ENCODE measurements at regions not wholly inside any gene's neighbourhood (a gene's known extent, or its start where the extent isn't known, plus 50 kb on each side); places are given as distances from the start of the nearest gene placed in this dataset.
"Not testable (repeated sequence)": the region's sequence is repeated elsewhere in the genome, so short reads cannot be mapped to it uniquely, and the experiment has no call there.

DNA sequence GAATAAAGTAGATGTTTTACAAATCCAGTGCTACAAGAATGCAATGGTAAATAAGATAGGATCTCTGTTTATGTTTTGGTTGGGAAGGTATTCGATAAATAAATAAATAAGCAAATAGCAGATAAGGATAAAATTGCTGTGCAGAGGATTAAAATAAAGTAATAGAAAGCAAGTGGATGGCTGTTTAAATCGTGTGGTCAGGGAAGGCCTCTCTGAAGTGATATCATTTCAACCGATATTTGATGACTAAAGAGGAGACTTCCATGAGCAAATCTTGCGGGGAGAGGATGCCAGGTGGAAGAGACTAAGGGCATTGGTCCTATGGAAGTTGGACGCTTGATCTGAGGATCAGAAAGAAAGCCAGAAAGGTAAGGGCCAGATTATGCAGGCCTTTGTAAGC is 92.0 kb upstream of the CCN2 start:
- Histone ChIP-seq H3K9me3 (ENCODE audit: low read depth, low read length) (no peaks in the 10 kb centered on the region), H3K36me3 (ENCODE audit: insufficient read depth, low read length) (no peaks in the 10 kb centered on the region), H3K4me3 (no peak overlapping the region), H3K27ac (no peak overlapping the region; the same call in 1 of the 2 replicates), H3K9ac (ENCODE audit: insufficient read length) (no peak overlapping the region)
- no peak for TF ChIP-seq POLR2AphosphoS5 (IDR thresholded peaks at IDR 0.05; ENCODE audit: borderline replicate concordance, low read depth, low read length)
- TF ChIP-seq FOXP2 (optimal IDR thresholded peaks at IDR 0.05; ENCODE audit: control extremely low read depth, extremely low read length, insufficient read depth): no peak
- DNase-seq (ENCODE audit: low read depth, low spot score): no peak

DNA sequence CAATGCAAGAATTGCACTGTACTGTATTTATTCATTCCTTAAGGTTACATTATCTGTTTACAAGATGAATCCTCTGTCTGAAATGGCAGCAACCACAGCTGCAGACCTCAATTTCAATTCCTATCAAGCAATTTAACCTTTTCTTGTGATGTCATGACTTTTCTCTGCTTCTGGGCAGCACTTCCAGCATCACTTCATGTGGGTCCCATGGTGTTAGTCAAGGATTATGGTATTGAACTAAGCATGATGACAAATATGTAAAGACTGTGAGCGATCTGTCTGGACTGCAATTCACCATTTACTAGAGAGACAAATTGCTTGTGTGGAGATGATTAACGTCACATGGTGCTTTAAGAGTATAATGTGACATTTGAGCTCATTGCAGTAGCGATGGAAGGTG is 90.5 kb upstream of the CCN2 start:
- Histone ChIP-seq H3K27ac (no peak overlapping the region), H3K4me3 (no peak overlapping the region), H3K9me3 (ENCODE audit: low read depth, low read length) (no peaks in the 10 kb centered on the region), H3K9ac (ENCODE audit: insufficient read length) (no peak overlapping the region), H3K36me3 (ENCODE audit: insufficient read depth, low read length) (no peaks in the 10 kb centered on the region)
- DNase-seq (ENCODE audit: low read depth, low spot score): no peak
- no peak for TF ChIP-seq POLR2AphosphoS5 (IDR thresholded peaks at IDR 0.05; ENCODE audit: borderline replicate concordance, low read depth, low read length)
- no peak for TF ChIP-seq EZH2 (IDR thresholded peaks at IDR 0.05)
- TF ChIP-seq FOXP2 (optimal IDR thresholded peaks at IDR 0.05; ENCODE audit: control extremely low read depth, extremely low read length, insufficient read depth): no peak

GRCh38 chr6:132028029-132028428 is 76.9 kb upstream of the CCN2 start:
- no peak overlapping the region for H3K27ac ChIP-seq
- no peak overlapping the region for H3K4me3 ChIP-seq
- DNase-seq (ENCODE audit: low read depth, low spot score): no peak
- H3K36me3 ChIP-seq (ENCODE audit: insufficient read depth, low read length): no peaks in the 10 kb centered on the region
- no peak overlapping the region for H3K9ac ChIP-seq (ENCODE audit: insufficient read length)
- H3K9me3 ChIP-seq (ENCODE audit: low read depth, low read length): no peaks in the 10 kb centered on the region
- TF ChIP-seq EZH2 (IDR thresholded peaks at IDR 0.05) (no peak), POLR2AphosphoS5 (IDR thresholded peaks at IDR 0.05; ENCODE audit: borderline replicate concordance, low read depth, low read length) (no peak), FOXP2 (optimal IDR thresholded peaks at IDR 0.05; ENCODE audit: control extremely low read depth, extremely low read length, insufficient read depth) (no peak)

- no peaks in the 10 kb centered on the region for H3K9me3 ChIP-seq (ENCODE audit: low read depth, low read length)
- H3K4me3 ChIP-seq: no peak overlapping the region
- no peak for DNase-seq (ENCODE audit: low read depth, low spot score)
- TF ChIP-seq EZH2 (IDR thresholded peaks at IDR 0.05) (no peak), FOXP2 (optimal IDR thresholded peaks at IDR 0.05; ENCODE audit: control extremely low read depth, extremely low read length, insufficient read depth) (no peak), POLR2AphosphoS5 (IDR thresholded peaks at IDR 0.05; ENCODE audit: borderline replicate concordance, low read depth, low read length) (no peak)
- H3K36me3 ChIP-seq (ENCODE audit: insufficient read depth, low read length): no peaks in the 10 kb centered on the region
- H3K27ac ChIP-seq: no peak overlapping the region
- no peak overlapping the region for H3K9ac ChIP-seq (ENCODE audit: insufficient read length)
These were observed 74.3 kb upstream of the CCN2 start for GRCh38 chr6:132025468-132025867.

- H3K36me3 ChIP-seq (ENCODE audit: insufficient read depth, low read length): no peaks in the 10 kb centered on the region
- DNase-seq (ENCODE audit: low read depth, low spot score): no peak
- TF ChIP-seq POLR2AphosphoS5 (IDR thresholded peaks at IDR 0.05; ENCODE audit: borderline replicate concordance, low read depth, low read length) (no peak), FOXP2 (optimal IDR thresholded peaks at IDR 0.05; ENCODE audit: control extremely low read depth, extremely low read length, insufficient read depth) (no peak), EZH2 (IDR thresholded peaks at IDR 0.05) (no peak)
- no peaks in the 10 kb centered on the region for H3K9me3 ChIP-seq (ENCODE audit: low read depth, low read length)
- H3K27ac ChIP-seq: no peak overlapping the region
- H3K9ac ChIP-seq (ENCODE audit: insufficient read length): no peak overlapping the region
- no peak overlapping the region for H3K4me3 ChIP-seq
These were observed 72.3 kb upstream of the CCN2 start for GRCh38 chr6:132023490-132023889.

DNA sequence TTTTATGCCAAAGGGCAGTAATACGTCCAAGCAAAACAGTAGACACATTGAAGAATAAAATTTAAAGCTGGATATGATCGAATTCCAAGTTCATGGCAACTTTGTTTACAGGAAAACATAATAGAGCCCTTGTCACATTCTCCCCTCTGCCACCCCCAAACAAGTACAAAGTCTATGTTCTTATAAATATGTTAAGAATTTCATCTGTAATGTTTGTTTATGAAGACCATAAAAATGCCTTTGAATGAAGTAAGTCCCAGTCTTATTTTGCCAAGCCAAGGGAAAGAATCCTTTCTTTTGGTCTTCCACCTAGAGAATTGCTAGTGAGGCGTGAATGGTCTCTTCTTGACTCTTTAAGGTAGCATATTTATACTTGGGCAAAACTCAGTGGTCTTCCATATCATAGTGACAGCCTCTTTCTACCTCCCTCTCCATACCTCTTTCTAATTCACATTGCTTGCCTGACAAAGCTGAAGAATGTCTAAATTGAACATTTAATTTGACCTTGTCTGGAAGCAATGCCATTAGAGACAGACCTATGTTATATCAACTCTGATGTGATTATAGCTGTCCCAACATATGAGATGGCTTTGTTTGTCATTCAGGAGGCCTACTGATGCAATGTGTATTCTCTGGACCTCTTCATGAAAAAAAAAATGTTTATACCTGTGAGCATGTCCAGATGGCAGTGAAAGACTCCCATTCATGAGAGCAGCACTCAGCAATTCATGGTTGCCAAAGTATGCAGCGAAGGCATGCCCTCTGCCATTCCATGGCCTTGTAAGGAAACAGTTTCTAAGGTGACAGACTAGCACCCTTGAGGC is 70.6 kb upstream of the CCN2 start:
- no peak for DNase-seq (ENCODE audit: low read depth, low spot score)
- H3K27ac ChIP-seq: no peak overlapping the region

DNA sequence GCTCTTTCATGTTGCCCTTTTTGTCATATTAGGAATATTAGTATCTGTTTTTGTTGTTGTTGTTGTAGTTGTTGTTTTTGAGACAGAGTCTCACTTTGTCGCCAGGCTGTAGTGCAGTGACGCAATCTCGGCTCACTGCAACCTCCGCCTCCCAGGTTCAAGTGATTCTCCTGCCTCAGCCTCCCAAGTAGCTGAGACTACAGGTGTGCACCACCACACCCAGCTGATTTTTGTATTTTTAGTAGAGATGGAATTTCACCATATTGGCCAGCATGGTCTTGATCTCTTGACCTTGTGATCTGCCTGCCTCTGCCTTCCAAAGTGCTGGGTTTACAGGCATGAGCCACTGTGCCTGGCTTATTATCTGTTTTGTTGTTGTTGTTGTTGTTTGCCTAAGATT is 69.7 kb upstream of the CCN2 start:
- DNase-seq (ENCODE audit: low read depth, low spot score); H3K27ac ChIP-seq; H3K4me3 ChIP-seq; H3K9me3 ChIP-seq (ENCODE audit: low read depth, low read length); H3K9ac ChIP-seq (ENCODE audit: insufficient read length); H3K36me3 ChIP-seq (ENCODE audit: insufficient read depth, low read length): not testable (repeated sequence)

More for the DNA sequence above, 70.6 kb upstream of the CCN2 start:
- no peaks in the 10 kb centered on the region for H3K9me3 ChIP-seq (ENCODE audit: low read depth, low read length)
- no peaks in the 10 kb centered on the region for H3K36me3 ChIP-seq (ENCODE audit: insufficient read depth, low read length)
- TF ChIP-seq EZH2 (IDR thresholded peaks at IDR 0.05) (no peak), POLR2AphosphoS5 (IDR thresholded peaks at IDR 0.05; ENCODE audit: borderline replicate concordance, low read depth, low read length) (no peak), FOXP2 (optimal IDR thresholded peaks at IDR 0.05; ENCODE audit: control extremely low read depth, extremely low read length, insufficient read depth) (no peak)
- H3K9ac ChIP-seq (ENCODE audit: insufficient read length): no peak overlapping the region
- no peak overlapping the region for H3K4me3 ChIP-seq

GRCh38 chr6:132020138-132020581 is 69.0 kb upstream of the CCN2 start:
- no peaks in the 10 kb centered on the region for H3K36me3 ChIP-seq (ENCODE audit: insufficient read depth, low read length)
- no peaks in the 10 kb centered on the region for H3K9me3 ChIP-seq (ENCODE audit: low read depth, low read length)
- TF ChIP-seq EZH2 (IDR thresholded peaks at IDR 0.05): no peak
- no peak for TF ChIP-seq POLR2AphosphoS5 (IDR thresholded peaks at IDR 0.05; ENCODE audit: borderline replicate concordance, low read depth, low read length)
- TF ChIP-seq FOXP2 (optimal IDR thresholded peaks at IDR 0.05; ENCODE audit: control extremely low read depth, extremely low read length, insufficient read depth): no peak
- no peak for DNase-seq (ENCODE audit: low read depth, low spot score)
- no peak overlapping the region for H3K27ac ChIP-seq
- no peak overlapping the region for H3K4me3 ChIP-seq
- no peak overlapping the region for H3K9ac ChIP-seq (ENCODE audit: insufficient read length)

DNA sequence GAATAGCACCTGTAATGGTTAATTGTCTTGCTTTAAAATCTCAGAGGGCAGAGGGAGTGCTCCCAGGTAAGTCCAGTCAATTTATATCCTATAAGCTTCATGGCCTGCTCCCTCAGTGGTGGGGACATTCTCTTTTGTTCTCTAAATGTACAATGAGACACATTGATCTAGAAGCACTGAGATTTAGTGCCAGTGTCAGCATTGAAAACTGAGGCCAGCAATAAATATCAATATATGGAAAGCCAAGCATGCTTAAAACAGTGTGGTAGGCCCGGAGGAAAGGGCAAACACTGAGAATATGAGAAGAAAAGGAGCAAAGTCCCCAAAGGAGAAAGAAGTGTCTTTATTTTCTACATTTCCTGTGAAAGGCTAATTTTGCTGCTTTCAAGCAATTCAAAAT is 68.4 kb upstream of the CCN2 start:
- H3K36me3 ChIP-seq (ENCODE audit: insufficient read depth, low read length): no peaks in the 10 kb centered on the region
- no peak for DNase-seq (ENCODE audit: low read depth, low spot score)
- no peak for TF ChIP-seq POLR2AphosphoS5 (IDR thresholded peaks at IDR 0.05; ENCODE audit: borderline replicate concordance, low read depth, low read length)
- TF ChIP-seq FOXP2 (optimal IDR thresholded peaks at IDR 0.05; ENCODE audit: control extremely low read depth, extremely low read length, insufficient read depth): no peak
- TF ChIP-seq EZH2 (IDR thresholded peaks at IDR 0.05): no peak
- no peaks in the 10 kb centered on the region for H3K9me3 ChIP-seq (ENCODE audit: low read depth, low read length)
- H3K4me3 ChIP-seq: no peak overlapping the region
- H3K9ac ChIP-seq (ENCODE audit: insufficient read length): no peak overlapping the region
- no peak overlapping the region for H3K27ac ChIP-seq
